ENCODE measurements at regions not wholly inside any gene's neighbourhood (a gene's known extent, or its start where the extent isn't known, plus 50 kb on each side); places are given as distances from the start of the nearest gene placed in this dataset.

DNA sequence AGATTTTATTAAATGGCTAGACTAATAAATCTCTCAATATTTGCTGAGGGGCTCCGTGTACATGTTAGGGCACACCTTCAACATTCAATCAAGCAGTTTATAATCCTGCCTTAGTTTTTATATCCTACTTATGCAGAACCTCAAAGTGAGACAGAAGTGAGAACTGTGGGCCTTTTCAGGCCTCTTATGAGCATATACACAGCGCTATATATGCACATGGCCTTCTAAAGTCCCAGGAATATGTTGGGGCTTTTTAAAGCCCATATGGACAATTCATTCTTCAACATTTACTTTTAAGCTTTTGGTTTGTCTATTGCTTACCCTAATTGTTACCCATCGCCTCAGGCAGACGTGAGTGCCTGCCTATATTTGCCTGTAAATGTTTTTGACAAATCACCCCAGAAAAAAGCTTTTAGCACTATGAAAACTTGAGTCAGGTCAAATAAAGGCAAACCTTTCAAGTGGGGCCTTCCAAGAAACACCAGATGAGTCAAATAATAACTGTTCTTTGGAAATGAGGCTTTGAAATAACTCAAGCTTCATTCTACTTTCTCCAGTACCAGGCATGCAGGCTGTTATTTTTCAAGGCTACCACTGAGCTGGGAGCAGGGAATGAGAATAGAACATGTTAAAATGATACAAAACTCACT is 58.2 kb downstream of the ESM1 start:
- TF ChIP-seq ZNF274 (IDR thresholded peaks at IDR 0.05; ENCODE audit: low read depth, low read length): no peak
- H3K4me3 ChIP-seq (ENCODE audit: low read length): no peak overlapping the region

GRCh38 chr5:54924487-54924886 is 60.9 kb downstream of the ESM1 start:
- no peak overlapping the region for H3K4me3 ChIP-seq (ENCODE audit: low read length)
- TF ChIP-seq ZNF274 (IDR thresholded peaks at IDR 0.05; ENCODE audit: low read depth, low read length): no peak

DNA sequence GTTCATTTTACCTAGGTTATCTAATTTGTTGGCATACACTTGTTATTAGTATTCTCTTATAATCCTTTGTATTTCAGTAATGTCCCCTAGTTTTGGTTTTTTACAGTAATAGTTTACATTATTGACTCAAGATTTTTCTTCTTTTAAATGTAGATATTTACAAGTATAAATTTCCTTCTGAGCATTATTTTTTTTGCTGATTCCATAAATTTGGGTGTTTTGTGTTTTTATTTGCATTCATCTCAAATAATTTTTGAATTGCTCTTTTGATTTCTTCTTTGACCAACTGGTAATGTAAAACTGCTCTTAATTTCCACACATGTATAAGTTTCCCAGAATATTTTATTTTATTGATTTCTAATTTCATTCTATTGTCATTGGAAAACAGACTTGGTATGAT is 68.1 kb downstream of the ESM1 start:
- TF ChIP-seq ZNF274 (IDR thresholded peaks at IDR 0.05; ENCODE audit: low read depth, low read length): no peak
- no peak overlapping the region for H3K4me3 ChIP-seq (ENCODE audit: low read length)

DNA sequence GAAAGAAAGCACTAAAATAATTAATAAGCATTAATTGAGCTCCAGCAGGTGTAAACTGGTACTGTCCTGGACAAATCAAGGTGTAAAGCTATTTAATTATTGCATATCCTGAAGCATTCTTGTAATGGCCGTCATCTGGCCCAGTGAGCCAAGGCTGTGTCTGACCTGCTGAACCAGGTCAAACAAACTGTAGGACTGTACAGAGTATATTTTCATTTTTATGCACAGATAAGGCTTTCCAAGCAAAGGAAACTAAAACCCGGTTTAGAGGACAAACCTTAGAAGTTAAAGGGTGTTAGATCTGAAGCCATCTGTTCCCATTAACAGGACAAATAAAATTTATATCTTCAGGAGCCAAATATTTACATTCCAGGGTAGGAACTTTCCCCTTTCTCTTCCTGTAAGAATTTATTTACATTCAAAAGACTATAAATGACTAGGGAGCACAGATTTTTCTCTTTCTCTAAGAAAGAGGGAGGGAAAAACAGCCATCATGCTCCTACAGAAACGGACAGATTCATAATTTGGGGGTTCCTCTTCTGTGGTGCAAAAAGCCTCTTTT is 69.8 kb downstream of the ESM1 start:
- no peak for TF ChIP-seq ZNF274 (IDR thresholded peaks at IDR 0.05; ENCODE audit: low read depth, low read length)
- H3K4me3 ChIP-seq (ENCODE audit: low read length): no peak overlapping the region

- no peak overlapping the region for H3K4me3 ChIP-seq (ENCODE audit: low read length)
- no peak for TF ChIP-seq ZNF274 (IDR thresholded peaks at IDR 0.05; ENCODE audit: low read depth, low read length)
These were observed 73.4 kb downstream of the ESM1 start for GRCh38 chr5:54912021-54912420.

- TF ChIP-seq ZNF274 (IDR thresholded peaks at IDR 0.05; ENCODE audit: low read depth, low read length): no peak
- no peak overlapping the region for H3K4me3 ChIP-seq (ENCODE audit: low read length)
These were observed 75.2 kb downstream of the ESM1 start for GRCh38 chr5:54909911-54910870.

DNA sequence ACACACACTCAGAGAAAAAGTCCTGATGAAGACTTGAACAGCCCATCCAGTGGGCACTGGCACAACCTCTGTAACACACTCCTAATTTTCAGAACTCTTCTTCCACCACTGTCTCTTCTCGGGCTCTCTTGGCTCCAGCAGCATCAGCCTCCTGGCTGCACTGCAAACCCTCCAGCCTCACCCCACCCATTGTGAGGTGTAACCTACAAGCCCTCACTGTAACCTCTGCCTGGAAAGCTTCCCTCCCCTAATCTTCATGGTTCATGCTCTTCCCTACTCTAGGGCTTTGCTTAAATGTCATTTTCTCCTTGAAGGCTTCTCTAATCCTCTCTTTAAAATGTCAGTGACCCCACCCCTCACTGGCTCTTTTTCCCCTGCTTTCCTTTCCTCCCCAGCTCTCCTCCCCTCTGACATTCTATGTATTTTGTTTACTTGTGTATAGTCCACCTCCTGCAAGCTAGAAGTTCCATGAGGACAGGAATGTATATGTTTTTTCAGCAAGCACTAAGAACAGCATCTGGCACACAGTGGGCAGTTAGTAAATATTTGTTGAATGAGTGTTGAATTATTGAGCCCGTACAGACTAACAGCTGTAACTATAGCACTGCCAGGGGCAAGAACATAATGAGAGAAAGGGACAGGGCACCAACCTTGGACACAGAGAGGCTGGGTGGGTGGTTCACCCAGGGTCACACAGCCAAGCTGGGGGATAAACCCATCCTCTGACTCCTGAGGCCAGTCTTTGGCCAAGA is 76.4 kb downstream of the ESM1 start:
- no peak overlapping the region for H3K4me3 ChIP-seq (ENCODE audit: low read length)
- TF ChIP-seq ZNF274 (IDR thresholded peaks at IDR 0.05; ENCODE audit: low read depth, low read length): no peak

GRCh38 chr5:54905942-54906537 is 79.4 kb downstream of the ESM1 start:
- TF ChIP-seq ZNF274 (IDR thresholded peaks at IDR 0.05; ENCODE audit: low read depth, low read length): no peak
- H3K4me3 ChIP-seq (ENCODE audit: low read length): no peak overlapping the region

DNA sequence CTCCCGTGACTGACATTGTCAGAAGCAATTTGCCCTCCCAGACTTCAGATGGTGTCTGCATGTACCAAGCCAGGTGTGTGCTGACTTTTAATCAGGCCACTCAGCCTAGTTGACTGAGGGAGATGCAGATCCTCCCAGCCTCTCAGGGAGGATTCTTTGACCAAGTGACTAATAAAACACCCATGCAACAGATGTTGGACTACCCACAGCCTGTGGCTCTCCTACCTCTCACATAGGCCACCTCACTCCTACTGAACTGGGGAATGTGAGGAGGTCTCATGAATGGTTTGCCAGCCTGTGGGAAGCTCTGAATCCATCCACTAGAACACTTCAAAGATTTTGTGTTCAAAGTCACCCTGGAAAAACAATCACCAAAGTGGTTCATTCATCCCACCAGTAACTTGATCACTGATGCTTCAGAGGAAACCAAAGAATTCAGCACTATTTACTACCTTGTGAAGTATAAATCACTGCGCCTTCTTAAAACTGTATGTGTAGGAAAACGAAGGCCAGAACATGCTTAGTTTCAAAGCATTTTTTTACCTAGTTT is 80.1 kb downstream of the ESM1 start:
- TF ChIP-seq ZNF274 (IDR thresholded peaks at IDR 0.05; ENCODE audit: low read depth, low read length): no peak
- no peak overlapping the region for H3K4me3 ChIP-seq (ENCODE audit: low read length)

- no peak for TF ChIP-seq ZNF274 (IDR thresholded peaks at IDR 0.05; ENCODE audit: low read depth, low read length)
These were observed 81.0 kb downstream of the ESM1 start for GRCh38 chr5:54904425-54904824.

DNA sequence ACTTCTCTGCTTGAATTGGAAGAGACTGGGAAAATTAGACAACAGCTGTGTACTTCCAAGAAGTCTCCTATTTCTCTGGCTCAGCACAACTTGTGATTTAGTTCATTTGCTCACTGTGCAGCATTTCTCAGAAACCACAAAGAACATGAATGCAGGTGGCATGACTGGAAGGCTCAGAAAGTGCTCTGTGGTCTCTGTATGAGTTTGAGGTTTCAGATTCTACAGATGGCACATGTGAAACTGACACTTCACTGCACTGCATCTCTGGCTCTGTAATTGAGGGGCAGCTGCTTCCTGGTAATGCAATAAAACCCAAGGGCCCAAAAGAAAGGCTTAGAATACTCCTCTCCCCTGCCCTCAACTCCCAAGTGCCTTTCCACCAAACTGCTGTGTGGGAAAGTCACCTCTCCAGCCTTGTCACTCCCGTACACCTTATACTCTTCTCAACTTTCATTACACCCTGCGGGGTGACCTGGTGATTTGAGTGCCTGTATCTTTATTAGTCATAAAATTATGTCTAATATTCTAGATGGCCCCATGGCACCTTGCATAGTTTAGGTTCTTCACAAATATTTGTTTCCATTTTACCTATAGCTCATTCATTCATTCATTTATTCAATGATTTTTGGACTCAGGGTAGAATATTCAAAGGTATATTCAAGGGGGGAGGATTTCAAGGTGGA is 82.5 kb downstream of the ESM1 start:
- no peak for TF ChIP-seq ZNF274 (IDR thresholded peaks at IDR 0.05; ENCODE audit: low read depth, low read length)
- no peak overlapping the region for H3K4me3 ChIP-seq (ENCODE audit: low read length)

More at GRCh38 chr5:54904425-54904824, 81.0 kb downstream of the ESM1 start:
- H3K4me3 ChIP-seq (ENCODE audit: low read length): no peak overlapping the region

DNA sequence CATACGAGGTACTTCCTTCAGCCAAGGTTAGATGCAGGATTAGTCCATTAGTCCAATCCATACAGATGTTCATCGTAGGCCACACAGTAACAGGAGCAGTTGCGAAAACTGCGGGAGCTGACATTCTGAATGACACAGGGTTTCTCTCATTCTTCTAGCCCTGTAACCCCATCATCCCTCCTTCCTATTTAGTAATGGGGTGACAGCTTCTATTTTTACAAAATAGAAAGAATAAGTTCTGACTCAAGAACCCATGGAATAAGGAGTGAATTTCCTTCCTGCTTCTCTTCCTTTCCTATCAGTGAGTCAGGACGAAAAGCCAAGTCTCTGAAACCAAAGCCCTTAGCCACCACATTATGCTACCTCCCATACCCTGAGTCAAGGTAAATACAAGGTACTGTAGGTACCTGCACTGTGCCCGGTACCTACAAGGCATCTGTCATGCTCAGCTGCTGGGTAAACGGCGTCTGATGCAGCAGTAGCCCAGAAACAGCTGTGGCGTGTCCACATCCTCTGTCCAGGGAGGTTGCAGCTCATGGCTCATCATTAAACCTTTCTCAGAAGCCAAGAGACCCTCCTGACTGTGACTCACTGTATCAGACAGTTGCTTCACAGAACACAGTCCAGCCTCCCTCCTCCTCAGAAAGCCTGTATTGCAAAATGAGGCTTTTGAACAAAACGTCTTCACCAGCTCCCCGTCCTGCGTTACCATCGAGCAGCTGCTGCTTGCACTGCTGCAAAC is 84.2 kb downstream of the ESM1 start:
- H3K4me3 ChIP-seq (ENCODE audit: low read length): no peak overlapping the region
- no peak for TF ChIP-seq ZNF274 (IDR thresholded peaks at IDR 0.05; ENCODE audit: low read depth, low read length)

Data from GM08714 (cell line).